HEK293 (cell line): ENCODE measurements at regions not wholly inside any gene's neighbourhood (a gene's known extent, or its start where the extent isn't known, plus 50 kb on each side); places are given as distances from the start of the nearest gene placed in this dataset.

Experiments used
- CTCF ChIA-PET: fragments of 350-600 bp; formaldehyde crosslinking; extraction: SDS; loops from one replicate; lab custom pipeline; 2021; ENCODE audit warnings: antibody characterized with exemption; lab: Yijun Ruan, JAX
- POLR2A ChIA-PET: fragments of 300-600 bp; formaldehyde crosslinking; extraction: SDS; loops from one replicate; lab custom pipeline; 2020; ENCODE audit warnings: antibody characterized with exemption, inconsistent platforms; lab: Yijun Ruan, JAX
- H3K27ac ChIP-seq: fragments of 200-500 bp; sonication (Bioruptor generic); 2 replicates; pipeline ENCODE4 v1.5.1; 2014; ENCODE audit warnings: low read depth, low read length, control low read depth, inconsistent platforms; ENCODE audit errors: extremely low read depth
- H3K36me3 ChIP-seq, 2 experiments: fragments of 200-500 bp in 1 of 2; sonication (Bioruptor generic) in 1 of 2; 1 replicate in 1 of 2; 2 replicates in 1 of 2; pipeline ENCODE4 v1.5.1; 2014 to 2017; ENCODE audit warnings: inconsistent platforms in 2 of 2, low read length in 2 of 2; ENCODE audit not compliant: control insufficient read depth in 2 of 2, insufficient read depth in 1 of 2
- H3K4me1 ChIP-seq: fragments of 200-500 bp; sonication (Bioruptor generic); 2 replicates; pipeline ENCODE4 v1.5.1; 2014; ENCODE audit warnings: mild to moderate bottlenecking, low read length, inconsistent platforms; ENCODE audit not compliant: control insufficient read depth, insufficient read depth
- H3K4me3 ChIP-seq: 2 replicates; pipeline ENCODE4 v1.5.1; 2011; ENCODE audit warnings: low read depth, mild to moderate bottlenecking, control low read depth, low read length, moderate library complexity
- H3K9me3 ChIP-seq: fragments of 200-500 bp; sonication (Bioruptor generic); 2 replicates; pipeline ENCODE4 v1.5.1; 2014; ENCODE audit warnings: low read depth, low read length, inconsistent platforms; ENCODE audit not compliant: control insufficient read depth, insufficient read depth
- KLF10 ChIP-seq: fragments of 450-650 bp; IDR thresholded peaks from 2 replicates; pipeline ENCODE4 v1.5.1; 2018; ENCODE audit warnings: missing biosample characterization, mild to moderate bottlenecking, missing genetic modification characterization
- KLF16 ChIP-seq: fragments of 450-650 bp; formaldehyde crosslinking; IDR thresholded peaks from 2 replicates; pipeline ENCODE4 v1.5.1; 2017; ENCODE audit warnings: missing biosample characterization, missing genetic modification characterization
- MZF1 ChIP-seq: fragments of 450-650 bp; formaldehyde crosslinking; IDR thresholded peaks from 2 replicates; pipeline ENCODE4 v1.5.1; 2017; ENCODE audit warnings: missing biosample characterization, missing genetic modification characterization, borderline replicate concordance
- OSR2 ChIP-seq: fragments of 450-650 bp; formaldehyde crosslinking; IDR thresholded peaks from 2 replicates; pipeline ENCODE4 v1.5.1; 2016; ENCODE audit warnings: missing biosample characterization, missing genetic modification characterization
- PRDM1 ChIP-seq: fragments of 450-650 bp; formaldehyde crosslinking; IDR thresholded peaks from 2 replicates; pipeline ENCODE4; 2016; ENCODE audit warnings: missing biosample characterization, missing genetic modification characterization
- PRDM6 ChIP-seq: fragments of 450-650 bp; formaldehyde crosslinking; IDR thresholded peaks from 2 replicates; pipeline ENCODE4 v1.5.1; 2017; ENCODE audit warnings: missing biosample characterization, missing genetic modification characterization
- SALL2 ChIP-seq: fragments of 450-650 bp; formaldehyde crosslinking; IDR thresholded peaks from 2 replicates; pipeline ENCODE4 v1.5.0; 2017; ENCODE audit warnings: missing biosample characterization, mild to moderate bottlenecking, missing genetic modification characterization, borderline replicate concordance
- SP2 ChIP-seq: fragments of 450-650 bp; formaldehyde crosslinking; IDR thresholded peaks from 2 replicates; pipeline ENCODE4 v1.5.1; 2016; ENCODE audit warnings: missing biosample characterization, missing genetic modification characterization
- ZBTB10 ChIP-seq: fragments of 450-650 bp; formaldehyde crosslinking; IDR thresholded peaks from 2 replicates; pipeline ENCODE4 v1.5.1; 2016; ENCODE audit warnings: missing biosample characterization, missing genetic modification characterization
- ZBTB49 ChIP-seq: fragments of 450-650 bp; formaldehyde crosslinking; IDR thresholded peaks from 2 replicates; pipeline ENCODE4 v1.5.1; 2016; ENCODE audit warnings: missing biosample characterization, missing genetic modification characterization, low read depth
- ZBTB8A ChIP-seq: fragments of 450-650 bp; formaldehyde crosslinking; IDR thresholded peaks from 2 replicates; pipeline ENCODE4 v1.5.1; 2016; ENCODE audit warnings: missing biosample characterization, missing genetic modification characterization
- ZNF146 ChIP-seq: fragments of 450-650 bp; formaldehyde crosslinking; IDR thresholded peaks from 2 replicates; pipeline ENCODE4 v1.5.1; 2016; ENCODE audit warnings: missing biosample characterization, missing genetic modification characterization
- ZNF174 ChIP-seq: fragments of 450-650 bp; formaldehyde crosslinking; IDR thresholded peaks from 2 replicates; pipeline ENCODE4 v1.5.0; 2017; ENCODE audit warnings: missing biosample characterization, mild to moderate bottlenecking, missing genetic modification characterization
- ZNF175 ChIP-seq: fragments of 450-650 bp; formaldehyde crosslinking; IDR thresholded peaks from 2 replicates; pipeline ENCODE4 v1.5.1; 2016; ENCODE audit warnings: missing biosample characterization, missing genetic modification characterization
- ZNF335 ChIP-seq: fragments of 450-650 bp; formaldehyde crosslinking; conservative IDR thresholded peaks from 2 replicates; pipeline ENCODE4 v1.5.1; 2016; ENCODE audit warnings: missing biosample characterization, missing genetic modification characterization
- ZNF391 ChIP-seq: fragments of 450-650 bp; formaldehyde crosslinking; IDR thresholded peaks from 2 replicates; pipeline ENCODE4 v1.5.1; 2016; ENCODE audit warnings: low read depth, missing biosample characterization, missing genetic modification characterization, borderline replicate concordance
- ZNF398 ChIP-seq: fragments of 450-650 bp; formaldehyde crosslinking; IDR thresholded peaks from 2 replicates; pipeline ENCODE4 v1.5.1; 2017; ENCODE audit warnings: missing biosample characterization, missing genetic modification characterization
- ZNF433 ChIP-seq: fragments of 450-650 bp; formaldehyde crosslinking; IDR thresholded peaks from 2 replicates; pipeline ENCODE4 v1.5.1; 2016; ENCODE audit warnings: missing biosample characterization, missing genetic modification characterization, low read depth
- ZNF488 ChIP-seq: fragments of 450-650 bp; formaldehyde crosslinking; IDR thresholded peaks from 2 replicates; pipeline ENCODE4 v1.5.1; 2016; ENCODE audit warnings: missing biosample characterization, missing genetic modification characterization
- ZNF514 ChIP-seq: fragments of 450-650 bp; formaldehyde crosslinking; IDR thresholded peaks from 2 replicates; pipeline ENCODE4 v1.5.1; 2016; ENCODE audit warnings: missing biosample characterization, missing genetic modification characterization
- ZNF600 ChIP-seq: fragments of 450-650 bp; formaldehyde crosslinking; IDR thresholded peaks from 2 replicates; pipeline ENCODE4 v1.5.1; 2016; ENCODE audit warnings: missing biosample characterization, missing genetic modification characterization
- ZNF76 ChIP-seq: fragments of 450-650 bp; formaldehyde crosslinking; IDR thresholded peaks from 2 replicates; pipeline ENCODE4; 2016; ENCODE audit warnings: low read depth, missing biosample characterization, missing genetic modification characterization, borderline replicate concordance
- ZNF777 ChIP-seq: fragments of 450-650 bp; formaldehyde crosslinking; IDR thresholded peaks from 2 replicates; pipeline ENCODE4 v1.5.1; 2017; ENCODE audit warnings: missing biosample characterization, missing genetic modification characterization, borderline replicate concordance
- ZNF785 ChIP-seq: fragments of 450-650 bp; formaldehyde crosslinking; IDR thresholded peaks from 2 replicates; pipeline ENCODE4 v1.5.1; 2016; ENCODE audit warnings: missing biosample characterization, missing genetic modification characterization

GRCh38 chr11:79546351-79546750 lies 105.5 kb upstream of the TENM4 start:
- no peak overlapping the region for H3K27ac ChIP-seq
- H3K9me3 ChIP-seq = no peaks in the 10 kb centered on the region
- H3K4me1 ChIP-seq = no peaks in the 10 kb centered on the region
- ChIA-PET POLR2A (no interaction called here), CTCF (no interaction called here)
- no peak for TF ChIP-seq ZNF146 (tag by site-specific recombination)
- no peak for TF ChIP-seq ZBTB10 (tag by site-specific recombination)
- no peak for TF ChIP-seq ZNF335 (tag by site-specific recombination)
- no peak for TF ChIP-seq ZNF76 (tag by site-specific recombination)
- TF ChIP-seq ZNF785 (tag by site-specific recombination) = no peak
- TF ChIP-seq ZNF174 (tag by site-specific recombination) = no peak
- no peak for TF ChIP-seq ZNF514
- TF ChIP-seq KLF10 (tag by site-specific recombination) = no peak
- no peak for TF ChIP-seq ZNF175 (tag by site-specific recombination)
- no peak for TF ChIP-seq PRDM6 (tag by site-specific recombination)
- no peak for TF ChIP-seq PRDM1 (tag by site-specific recombination)
- no peak for TF ChIP-seq ZBTB49 (tag by site-specific recombination)
- no peak for TF ChIP-seq ZNF433 (tag by site-specific recombination)
- no peak for TF ChIP-seq MZF1
- no peak for TF ChIP-seq ZNF391 (tag by site-specific recombination)
- TF ChIP-seq SALL2 (tag by site-specific recombination) = no peak
- TF ChIP-seq ZNF777 (tag by site-specific recombination) = no peak
- H3K36me3 ChIP-seq = no peaks in the 10 kb centered on the region
- H3K4me3 ChIP-seq = no peak overlapping the region

- no peaks in the 10 kb centered on the region for H3K9me3 ChIP-seq
- no peak overlapping the region for H3K27ac ChIP-seq
- H3K36me3 ChIP-seq = no peaks in the 10 kb centered on the region
- H3K4me3 ChIP-seq = no peak overlapping the region
- CTCF ChIA-PET = interaction anchor here (0.6 kb wide), 1 partner anchor 107 kb away, joined by 3 read pairs; no protein-coding TSS in a partner anchor
- POLR2A ChIA-PET = no interaction called here
- no peaks in the 10 kb centered on the region for H3K4me1 ChIP-seq
- no peak for TF ChIP-seq ZBTB8A (tag by site-specific recombination)
- TF ChIP-seq ZBTB10 (tag by site-specific recombination) = no peak
- TF ChIP-seq SP2 (tag by site-specific recombination) = no peak
- no peak for TF ChIP-seq OSR2 (tag by site-specific recombination)
- no peak for TF ChIP-seq KLF16 (tag by site-specific recombination)
- no peak for TF ChIP-seq ZNF398
- no peak for TF ChIP-seq ZNF488 (tag by site-specific recombination)
- no peak for TF ChIP-seq ZNF600 (tag by site-specific recombination)
These were observed 103.5 kb upstream of the TENM4 start for GRCh38 chr11:79544361-79544760.
